GM18873 (cell line): ENCODE measurements at regions not wholly inside any gene's neighbourhood (a gene's known extent, or its start where the extent isn't known, plus 50 kb on each side); places are given as distances from the start of the nearest gene placed in this dataset.
"Not testable (repeated sequence)": the region's sequence is repeated elsewhere in the genome, so short reads cannot be mapped to it uniquely, and the experiment has no call there.

Source experiments
- ATAC-seq: cut with Tn5 transposase; IDR thresholded peaks from one replicate; pipeline ENCODE4 v1.9.1; 2021; ENCODE audit warnings: mild to moderate bottlenecking, moderate library complexity, moderate number of reproducible peaks; ENCODE audit not compliant: unreplicated experiment, low FRiP score

DNA sequence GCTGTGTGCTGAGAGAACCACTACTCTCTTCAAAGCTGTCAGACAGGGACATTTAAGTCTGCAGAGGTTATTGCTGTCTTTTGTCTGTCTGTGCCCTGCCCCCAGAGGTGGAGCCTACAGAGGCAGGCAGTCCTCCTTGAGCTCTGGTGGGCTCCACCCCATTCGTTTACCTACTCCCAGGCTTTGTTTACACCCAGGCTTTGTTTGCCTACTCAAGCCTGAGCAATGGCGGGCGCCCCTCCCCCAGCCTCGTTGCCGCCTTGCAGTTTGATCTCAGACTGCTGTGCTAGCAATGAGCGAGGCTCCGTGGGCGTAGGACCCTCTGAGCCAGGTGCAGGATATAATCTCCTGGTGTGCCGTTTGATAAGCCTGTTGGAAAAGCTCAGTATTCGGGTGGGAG lies 386.8 kb upstream of the ZMIZ1 start:
- ATAC-seq = not testable (repeated sequence)

- ATAC-seq = no peak
Measured at GRCh38 chr10:78684947-78685346, 383.8 kb upstream of the ZMIZ1 start.

GRCh38 chr10:78685466-78686103 lies 383.2 kb upstream of the ZMIZ1 start:
- ATAC-seq = no peak

DNA sequence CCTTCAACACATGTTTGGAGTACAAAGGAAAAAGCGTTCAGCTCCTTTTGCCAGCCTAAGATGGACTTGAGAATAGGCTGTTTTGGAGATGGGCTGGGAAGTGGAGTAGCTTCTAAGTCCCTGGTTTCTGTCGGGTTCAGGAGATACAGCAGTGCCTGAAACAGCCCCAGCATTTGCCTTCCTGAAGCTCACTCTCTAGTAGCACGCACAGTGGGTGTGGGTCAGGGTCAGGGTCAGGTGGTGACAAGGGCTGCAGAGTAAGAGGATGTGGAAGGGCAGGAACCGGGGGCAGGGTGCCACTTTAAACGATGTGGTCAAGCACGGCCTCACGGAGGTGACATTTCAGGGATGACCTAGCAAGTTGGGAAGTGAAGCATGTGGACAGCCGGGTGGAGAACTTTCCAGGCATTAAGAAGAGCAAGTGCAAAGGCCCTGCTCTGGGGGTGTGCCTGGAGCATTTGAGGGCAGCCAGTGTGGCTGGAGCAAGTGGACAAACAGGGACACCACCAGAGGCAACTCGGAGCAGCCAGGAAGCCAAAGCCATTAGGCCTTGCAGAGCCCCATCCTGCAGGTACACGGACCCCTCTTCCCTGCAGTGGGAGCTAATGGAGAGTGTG lies 382.2 kb upstream of the ZMIZ1 start:
- ATAC-seq = no peak

GRCh38 chr10:78687626-78688025 lies 381.1 kb upstream of the ZMIZ1 start:
- ATAC-seq = no peak

DNA sequence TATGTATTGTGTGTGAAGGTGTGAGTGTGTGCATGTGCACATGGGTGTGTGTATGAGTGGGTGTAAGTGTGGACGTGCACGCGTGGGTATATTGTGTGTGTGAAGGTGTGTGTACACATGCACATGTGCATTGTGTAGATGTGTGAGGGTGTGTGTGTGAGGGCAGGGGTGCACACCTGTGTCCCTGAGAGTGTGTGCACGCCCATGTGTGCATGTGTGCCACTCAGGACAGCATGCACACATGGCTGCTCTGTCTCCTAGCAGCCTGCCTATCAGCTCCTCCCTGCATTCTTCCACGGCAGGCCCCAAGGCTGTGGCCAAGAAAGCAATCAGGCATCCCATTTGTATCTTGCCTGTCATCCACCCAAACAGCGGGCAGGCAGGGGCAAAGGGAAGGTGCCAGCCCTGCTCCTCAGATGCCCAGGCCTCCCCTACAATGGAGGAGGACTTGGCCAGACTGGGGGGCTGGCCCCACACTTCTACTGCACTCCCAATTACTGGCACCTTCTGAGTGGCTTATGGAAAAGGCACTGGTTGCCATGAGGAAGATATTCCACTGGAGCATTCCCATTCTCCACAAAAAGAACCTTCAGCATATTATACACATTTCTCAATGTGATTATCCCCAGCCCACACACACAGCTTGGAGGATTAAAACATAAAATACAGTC lies 380.4 kb upstream of the ZMIZ1 start:
- no peak for ATAC-seq

- ATAC-seq = no peak
Measured at GRCh38 chr10:78688901-78689583, 379.7 kb upstream of the ZMIZ1 start.

- no peak for ATAC-seq
Measured at GRCh38 chr10:78689584-78689935, 379.2 kb upstream of the ZMIZ1 start.

DNA sequence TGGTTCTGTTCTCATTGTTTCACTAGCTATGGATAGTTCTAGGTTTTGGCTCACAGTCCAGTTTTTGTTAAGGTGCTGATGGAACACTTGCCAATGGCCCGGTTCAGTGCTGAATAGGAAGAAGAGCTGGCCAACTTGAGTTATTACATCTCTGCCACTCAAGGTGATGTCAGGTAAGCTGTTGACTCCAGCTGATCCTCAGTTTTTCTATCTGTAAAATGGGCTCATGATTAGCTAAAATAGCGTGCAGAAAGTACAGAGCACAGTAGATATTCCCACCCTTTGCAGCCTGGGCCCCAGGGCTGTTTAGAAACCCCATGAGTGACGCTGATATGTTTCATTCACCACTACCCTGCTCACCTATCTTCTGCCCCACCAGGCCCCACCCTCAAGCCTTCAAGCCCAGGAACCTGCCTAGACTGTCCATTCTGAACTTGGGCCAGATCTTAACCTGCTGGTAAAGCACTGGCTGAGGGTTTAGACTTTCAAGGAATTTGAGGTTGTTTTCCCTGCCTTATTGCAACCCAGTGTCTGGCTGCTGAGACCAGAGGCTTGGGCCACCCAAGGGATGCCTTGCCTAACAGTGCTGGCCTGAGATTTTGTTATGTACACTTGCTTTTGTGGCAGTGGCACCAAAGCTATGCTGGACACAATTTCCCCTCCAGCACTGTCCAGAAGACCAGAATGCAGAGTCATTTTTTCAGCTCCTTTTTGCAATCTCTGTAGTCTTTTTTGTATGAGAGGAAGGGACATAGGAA lies 378.2 kb upstream of the ZMIZ1 start:
- ATAC-seq = no peak

DNA sequence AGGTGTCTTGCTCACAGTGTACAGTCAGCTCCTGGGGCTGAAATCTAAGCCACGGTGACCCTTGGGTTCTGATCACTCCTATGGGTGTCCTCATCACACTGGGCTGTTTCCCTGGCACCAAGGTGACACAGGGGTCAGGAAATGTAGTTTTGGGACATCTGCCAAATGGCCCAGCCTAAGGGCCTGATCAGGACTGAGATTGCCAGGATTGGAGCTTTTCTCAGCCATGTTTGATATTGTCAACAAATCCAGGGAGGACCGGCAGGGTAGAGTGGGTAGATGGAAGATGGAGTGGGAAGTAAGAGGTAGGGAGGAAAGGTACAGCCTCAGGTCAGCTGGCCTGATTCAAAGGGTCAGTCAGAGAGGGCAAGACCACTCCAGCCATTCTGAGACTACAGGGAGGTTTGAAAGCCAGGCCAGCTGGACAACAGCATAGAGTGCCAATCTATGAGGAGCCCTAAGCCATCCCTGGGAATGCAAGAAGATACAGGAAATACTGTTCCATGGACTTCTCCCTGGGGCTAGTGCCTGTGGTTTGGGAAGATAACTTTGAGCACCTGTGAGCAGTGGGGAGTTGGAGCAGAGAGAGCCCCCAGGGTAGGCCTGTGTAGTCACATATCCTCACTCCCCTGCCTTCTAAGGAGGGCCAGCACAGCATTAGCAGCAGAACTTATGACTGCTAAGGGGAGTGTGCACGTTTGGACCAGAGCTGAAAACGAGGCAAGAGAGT lies 377.3 kb upstream of the ZMIZ1 start:
- ATAC-seq = no peak

GRCh38 chr10:78692071-78692470 lies 376.7 kb upstream of the ZMIZ1 start:
- no peak for ATAC-seq

DNA sequence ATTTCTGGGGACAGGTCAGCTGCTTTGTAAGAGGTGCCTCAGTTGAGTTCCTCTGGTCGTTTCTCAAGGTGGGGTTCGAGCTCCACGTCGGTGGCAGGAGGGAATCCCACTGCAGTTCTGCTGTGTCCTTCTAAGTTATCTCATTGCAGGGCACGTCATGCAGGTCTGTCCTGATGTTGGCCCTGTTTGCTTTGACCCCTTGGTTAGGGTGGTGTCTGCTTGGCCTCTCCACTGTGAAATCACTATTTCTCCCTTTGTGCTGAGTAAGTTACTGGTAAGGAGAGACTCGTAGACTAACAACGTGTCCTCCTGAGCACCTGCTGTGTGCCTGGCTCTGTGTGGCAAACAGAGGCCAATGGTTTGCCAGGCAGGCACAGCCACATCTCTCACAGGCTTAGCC lies 372.9 kb upstream of the ZMIZ1 start:
- ATAC-seq = no peak

DNA sequence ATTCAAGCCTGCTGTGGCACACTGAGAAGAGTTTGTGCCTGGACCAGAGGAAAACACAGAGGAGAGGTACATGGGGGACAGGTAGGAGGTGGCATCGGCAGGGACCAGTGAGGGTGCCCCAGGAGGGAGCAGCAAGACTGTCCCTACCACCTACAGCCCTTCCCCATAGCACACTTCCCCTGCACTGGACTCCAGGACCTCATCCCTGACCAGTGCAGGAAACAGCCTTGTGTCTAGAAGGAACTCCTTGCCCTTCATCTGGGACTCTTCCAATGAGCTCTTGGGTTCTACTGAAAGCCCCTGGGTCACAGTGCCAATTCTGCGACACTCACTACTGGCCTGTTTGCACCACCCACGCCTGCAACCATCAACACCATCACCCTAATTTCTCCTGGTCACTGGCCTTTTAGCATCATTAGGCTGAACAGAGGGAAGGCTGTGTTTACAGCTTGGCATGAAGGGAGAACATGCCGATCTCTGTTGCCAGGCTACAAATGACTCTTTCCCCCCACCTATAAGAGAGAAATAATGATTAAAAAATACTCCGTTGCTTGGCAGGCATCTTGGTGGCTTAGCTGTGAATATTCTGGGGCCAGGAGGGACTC lies 371.9 kb upstream of the ZMIZ1 start:
- ATAC-seq = no peak

DNA sequence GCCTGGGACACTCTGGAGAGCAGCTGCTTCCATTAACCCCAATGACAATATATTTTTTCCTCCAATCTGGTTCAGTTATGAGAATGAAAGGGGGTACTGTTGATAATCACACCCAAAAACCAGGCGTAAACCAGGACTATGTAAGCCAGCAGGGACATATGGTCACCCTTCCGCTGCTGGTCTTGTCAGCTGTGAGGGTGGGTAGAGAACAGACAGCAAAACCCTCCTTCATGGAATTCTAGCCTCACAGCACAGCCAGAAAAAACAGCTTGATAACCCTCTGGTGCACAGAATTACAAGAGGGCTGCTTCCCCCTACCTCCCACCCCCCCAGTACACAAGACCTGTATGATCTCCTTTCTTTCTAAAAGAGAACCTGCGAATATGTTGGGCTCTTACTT lies 368.8 kb upstream of the ZMIZ1 start:
- no peak for ATAC-seq

- no peak for ATAC-seq
Measured at GRCh38 chr10:78700413-78700812, 368.4 kb upstream of the ZMIZ1 start.

GRCh38 chr10:78700816-78701520 lies 367.8 kb upstream of the ZMIZ1 start:
- ATAC-seq = no peak

DNA sequence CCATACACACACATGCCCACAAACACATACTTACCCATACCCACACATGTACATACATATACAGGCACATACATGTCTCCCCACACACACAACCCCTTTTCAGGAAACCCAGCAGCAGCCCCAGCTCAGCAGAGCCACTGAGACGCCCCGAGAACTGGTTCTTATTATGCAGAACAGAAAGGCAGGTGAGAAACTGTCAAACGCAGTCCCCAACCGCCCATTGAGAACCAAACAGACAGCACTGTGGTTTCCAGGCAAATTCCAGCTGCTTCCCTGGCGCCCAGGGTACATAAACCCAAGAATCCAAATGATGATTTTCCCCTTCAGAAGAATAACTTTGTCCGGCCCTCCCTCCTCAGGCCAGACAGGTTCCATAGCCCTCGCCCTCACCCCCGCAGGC lies 366.6 kb upstream of the ZMIZ1 start:
- ATAC-seq = no peak

- ATAC-seq = no peak
Measured at GRCh38 chr10:78702876-78703275, 365.9 kb upstream of the ZMIZ1 start.

DNA sequence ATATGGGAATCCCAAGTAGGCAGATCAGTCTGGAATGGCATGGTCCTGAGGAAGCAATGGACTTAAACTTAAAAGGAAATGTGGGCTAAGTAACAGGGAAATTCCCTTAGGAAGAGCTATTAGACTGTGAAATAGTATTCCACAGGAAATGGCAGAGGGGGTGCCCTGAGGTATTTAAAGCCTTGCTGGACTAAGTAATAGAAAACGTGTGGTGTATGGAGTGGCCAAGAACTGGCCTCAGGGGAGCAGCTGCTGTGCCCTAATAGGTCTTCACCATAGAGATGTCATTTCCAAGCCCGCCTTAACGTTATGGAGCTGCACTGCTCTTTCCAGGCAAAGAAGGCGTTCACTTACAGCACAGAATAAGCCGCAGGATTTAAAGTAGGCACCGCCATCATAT lies 365.2 kb upstream of the ZMIZ1 start:
- ATAC-seq = no peak
